GM06990 (cell line): ENCODE measurements at regions not wholly inside any gene's neighbourhood (a gene's known extent, or its start where the extent isn't known, plus 50 kb on each side); places are given as distances from the start of the nearest gene placed in this dataset.

Experiments used
- DNase-seq: peaks from one replicate; pipeline ENCODE4 v3.0.0-alpha.2; 2011; ENCODE audit not compliant: insufficient read length; ENCODE audit errors: extremely low read depth
- H3K27me3 ChIP-seq: replicated peaks from 2 replicates; pipeline ENCODE4 v1.6.0; 2011; ENCODE audit warnings: low read length; ENCODE audit not compliant: control insufficient read depth, insufficient read depth
- H3K36me3 ChIP-seq: 2 replicates; pipeline ENCODE4 v1.5.1; 2011; ENCODE audit warnings: low read length; ENCODE audit not compliant: control insufficient read depth, insufficient read depth
- H3K4me3 ChIP-seq: replicated peaks from 2 replicates; pipeline ENCODE4 v1.5.1; 2011; ENCODE audit warnings: low read depth, mild to moderate bottlenecking, control low read depth, low read length
- TF ChIP-seq, protein P1 (sequence below): IDR thresholded peaks from 2 replicates; pipeline ENCODE4 v1.5.1; 2011; ENCODE audit warnings: low read length, control low read depth, mild to moderate bottlenecking, inconsistent platforms; ENCODE audit not compliant: insufficient read depth, poor library complexity, severe bottlenecking

DNA sequence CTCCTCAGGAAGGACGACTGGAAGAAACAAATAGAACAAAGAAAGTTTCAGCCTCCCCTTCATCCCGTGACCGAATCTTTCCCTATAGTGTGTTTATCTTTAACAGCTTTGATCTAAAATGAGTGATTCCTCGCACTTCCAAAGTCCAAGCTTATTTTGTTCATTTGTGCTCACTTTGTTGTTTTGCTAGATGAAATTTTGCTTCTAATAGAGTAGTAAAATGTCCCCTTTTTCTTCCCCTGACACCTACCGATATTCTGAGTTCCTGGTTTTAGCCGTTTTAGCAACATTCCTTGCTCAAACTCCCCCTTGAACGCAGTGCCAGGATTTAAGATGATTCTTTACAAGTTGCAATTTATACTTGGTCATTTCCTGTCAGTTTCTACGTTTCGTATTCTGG, 204.2 kb downstream of the FGF9 start:
- Histone ChIP-seq H3K36me3 (no peaks in the 10 kb centered on the region), H3K4me3 (no peak overlapping the region), H3K27me3 (no peaks in the 10 kb centered on the region)
- TF ChIP-seq, protein P1, sequence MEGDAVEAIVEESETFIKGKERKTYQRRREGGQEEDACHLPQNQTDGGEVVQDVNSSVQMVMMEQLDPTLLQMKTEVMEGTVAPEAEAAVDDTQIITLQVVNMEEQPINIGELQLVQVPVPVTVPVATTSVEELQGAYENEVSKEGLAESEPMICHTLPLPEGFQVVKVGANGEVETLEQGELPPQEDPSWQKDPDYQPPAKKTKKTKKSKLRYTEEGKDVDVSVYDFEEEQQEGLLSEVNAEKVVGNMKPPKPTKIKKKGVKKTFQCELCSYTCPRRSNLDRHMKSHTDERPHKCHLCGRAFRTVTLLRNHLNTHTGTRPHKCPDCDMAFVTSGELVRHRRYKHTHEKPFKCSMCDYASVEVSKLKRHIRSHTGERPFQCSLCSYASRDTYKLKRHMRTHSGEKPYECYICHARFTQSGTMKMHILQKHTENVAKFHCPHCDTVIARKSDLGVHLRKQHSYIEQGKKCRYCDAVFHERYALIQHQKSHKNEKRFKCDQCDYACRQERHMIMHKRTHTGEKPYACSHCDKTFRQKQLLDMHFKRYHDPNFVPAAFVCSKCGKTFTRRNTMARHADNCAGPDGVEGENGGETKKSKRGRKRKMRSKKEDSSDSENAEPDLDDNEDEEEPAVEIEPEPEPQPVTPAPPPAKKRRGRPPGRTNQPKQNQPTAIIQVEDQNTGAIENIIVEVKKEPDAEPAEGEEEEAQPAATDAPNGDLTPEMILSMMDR, result no peak
- no peak for DNase-seq

DNA sequence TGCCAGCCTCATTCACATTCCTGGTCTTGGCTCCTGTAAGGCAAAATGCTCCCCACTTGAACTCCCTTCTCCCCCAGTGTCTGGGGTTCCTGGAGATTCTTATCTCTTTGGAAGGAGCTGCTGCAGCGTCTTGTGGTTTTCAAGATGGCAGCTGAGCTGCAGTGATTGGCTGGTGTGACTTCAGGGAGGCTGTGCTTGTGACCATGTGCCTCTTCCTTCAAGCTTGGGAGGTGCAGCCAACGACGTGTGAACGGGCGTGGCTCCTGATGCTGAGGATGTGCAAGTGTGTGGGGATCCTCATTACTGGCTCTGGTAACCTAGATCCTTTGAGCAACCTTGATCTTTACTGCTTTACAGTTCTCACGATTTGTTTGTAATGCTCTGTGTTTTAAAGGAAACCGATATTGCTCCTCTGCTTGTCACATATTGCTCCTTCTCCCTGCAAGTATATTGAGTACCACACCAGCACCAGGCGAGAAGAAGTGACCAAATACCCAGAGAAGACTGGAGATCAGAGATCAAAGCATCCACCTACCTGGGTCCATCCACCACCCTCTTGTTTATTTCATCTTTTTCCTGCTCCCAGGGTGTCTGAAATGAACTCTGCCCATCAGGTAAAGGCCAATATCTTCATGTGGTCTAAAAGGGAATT, 208.5 kb downstream of the FGF9 start:
- no peaks in the 10 kb centered on the region for H3K27me3 ChIP-seq
- no peak for DNase-seq
- H3K36me3 ChIP-seq, result no peaks in the 10 kb centered on the region
- H3K4me3 ChIP-seq, result no peak overlapping the region
- TF ChIP-seq, protein P1, result no peak

DNA sequence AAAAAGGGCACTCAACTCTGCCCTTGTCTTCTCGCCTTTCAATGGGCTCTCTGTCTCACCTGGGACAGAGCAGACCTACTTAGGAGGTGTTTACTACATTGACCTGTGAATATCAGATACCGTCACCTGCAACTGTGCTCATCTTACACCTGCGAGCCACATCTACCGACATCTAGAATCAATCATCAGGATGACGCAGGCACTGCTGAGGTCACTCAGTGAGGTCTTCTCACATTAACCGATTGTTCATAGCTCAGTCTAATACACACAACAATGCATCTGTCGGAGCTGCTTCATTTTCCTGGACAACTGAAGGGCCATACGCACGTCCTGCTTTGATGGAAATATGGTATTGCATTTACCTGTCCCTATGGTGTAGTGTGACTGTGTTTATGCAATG, 211.9 kb downstream of the FGF9 start:
- TF ChIP-seq, protein P1, result no peak
- no peaks in the 10 kb centered on the region for H3K27me3 ChIP-seq
- H3K4me3 ChIP-seq, result no peak overlapping the region
- no peak for DNase-seq
- H3K36me3 ChIP-seq, result no peaks in the 10 kb centered on the region

- H3K4me3 ChIP-seq, result no peak overlapping the region
- TF ChIP-seq, protein P1, result no peak
- no peaks in the 10 kb centered on the region for H3K36me3 ChIP-seq
- no peaks in the 10 kb centered on the region for H3K27me3 ChIP-seq
- no peak for DNase-seq
Measured at GRCh38 chr13:21883713-21884112, 212.8 kb downstream of the FGF9 start.

- no peak for DNase-seq
Measured at GRCh38 chr13:21884299-21884909, 213.5 kb downstream of the FGF9 start.

More at GRCh38 chr13:21884299-21884909, 213.5 kb downstream of the FGF9 start:
- TF ChIP-seq, protein P1, result no peak
- H3K36me3 ChIP-seq, result no peaks in the 10 kb centered on the region
- no peak overlapping the region for H3K4me3 ChIP-seq
- H3K27me3 ChIP-seq, result no peaks in the 10 kb centered on the region
